ENCODE measurements at regions not wholly inside any gene's neighbourhood (a gene's known extent, or its start where the extent isn't known, plus 50 kb on each side); places are given as distances from the start of the nearest gene placed in this dataset.

- TF ChIP-seq, protein P1, sequence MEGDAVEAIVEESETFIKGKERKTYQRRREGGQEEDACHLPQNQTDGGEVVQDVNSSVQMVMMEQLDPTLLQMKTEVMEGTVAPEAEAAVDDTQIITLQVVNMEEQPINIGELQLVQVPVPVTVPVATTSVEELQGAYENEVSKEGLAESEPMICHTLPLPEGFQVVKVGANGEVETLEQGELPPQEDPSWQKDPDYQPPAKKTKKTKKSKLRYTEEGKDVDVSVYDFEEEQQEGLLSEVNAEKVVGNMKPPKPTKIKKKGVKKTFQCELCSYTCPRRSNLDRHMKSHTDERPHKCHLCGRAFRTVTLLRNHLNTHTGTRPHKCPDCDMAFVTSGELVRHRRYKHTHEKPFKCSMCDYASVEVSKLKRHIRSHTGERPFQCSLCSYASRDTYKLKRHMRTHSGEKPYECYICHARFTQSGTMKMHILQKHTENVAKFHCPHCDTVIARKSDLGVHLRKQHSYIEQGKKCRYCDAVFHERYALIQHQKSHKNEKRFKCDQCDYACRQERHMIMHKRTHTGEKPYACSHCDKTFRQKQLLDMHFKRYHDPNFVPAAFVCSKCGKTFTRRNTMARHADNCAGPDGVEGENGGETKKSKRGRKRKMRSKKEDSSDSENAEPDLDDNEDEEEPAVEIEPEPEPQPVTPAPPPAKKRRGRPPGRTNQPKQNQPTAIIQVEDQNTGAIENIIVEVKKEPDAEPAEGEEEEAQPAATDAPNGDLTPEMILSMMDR (IDR thresholded peaks at IDR 0.05), result no peak
- TF ChIP-seq, protein P2, sequence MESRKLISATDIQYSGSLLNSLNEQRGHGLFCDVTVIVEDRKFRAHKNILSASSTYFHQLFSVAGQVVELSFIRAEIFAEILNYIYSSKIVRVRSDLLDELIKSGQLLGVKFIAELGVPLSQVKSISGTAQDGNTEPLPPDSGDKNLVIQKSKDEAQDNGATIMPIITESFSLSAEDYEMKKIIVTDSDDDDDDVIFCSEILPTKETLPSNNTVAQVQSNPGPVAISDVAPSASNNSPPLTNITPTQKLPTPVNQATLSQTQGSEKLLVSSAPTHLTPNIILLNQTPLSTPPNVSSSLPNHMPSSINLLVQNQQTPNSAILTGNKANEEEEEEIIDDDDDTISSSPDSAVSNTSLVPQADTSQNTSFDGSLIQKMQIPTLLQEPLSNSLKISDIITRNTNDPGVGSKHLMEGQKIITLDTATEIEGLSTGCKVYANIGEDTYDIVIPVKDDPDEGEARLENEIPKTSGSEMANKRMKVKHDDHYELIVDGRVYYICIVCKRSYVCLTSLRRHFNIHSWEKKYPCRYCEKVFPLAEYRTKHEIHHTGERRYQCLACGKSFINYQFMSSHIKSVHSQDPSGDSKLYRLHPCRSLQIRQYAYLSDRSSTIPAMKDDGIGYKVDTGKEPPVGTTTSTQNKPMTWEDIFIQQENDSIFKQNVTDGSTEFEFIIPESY (IDR thresholded peaks at IDR 0.05; ENCODE audit: borderline replicate concordance, low read depth), result no peak
- TF ChIP-seq JUND (IDR thresholded peaks at IDR 0.05) (no peak), TEAD4 (IDR thresholded peaks at IDR 0.05; ENCODE audit: borderline replicate concordance, insufficient read depth) (no peak), RXRA (IDR thresholded peaks at IDR 0.05; ENCODE audit: borderline replicate concordance, low read depth) (no peak), RFX5 (IDR thresholded peaks at IDR 0.05; ENCODE audit: low read length) (no peak), TAF1 (IDR thresholded peaks at IDR 0.05; ENCODE audit: borderline replicate concordance, low read depth, low read length) (no peak), YY1 (IDR thresholded peaks at IDR 0.05; ENCODE audit: low read depth) (no peak), GATA2 (CRISPR knock-in tag; IDR thresholded peaks at IDR 0.05) (no peak), EP300 (IDR thresholded peaks at IDR 0.05; ENCODE audit: borderline replicate concordance in 1 of 2, low read depth in 1 of 2, low read length in 1 of 2) (no peak), EZH2phosphoT487 (IDR thresholded peaks at IDR 0.05; ENCODE audit: borderline replicate concordance, low read depth) (no peak), POLR2AphosphoS5 (IDR thresholded peaks at IDR 0.05; ENCODE audit: low read depth, low read length) (no peak), USF2 (IDR thresholded peaks at IDR 0.05; ENCODE audit: borderline replicate concordance, low read depth, low read length) (no peak)
- TF ChIP-seq, protein P3, sequence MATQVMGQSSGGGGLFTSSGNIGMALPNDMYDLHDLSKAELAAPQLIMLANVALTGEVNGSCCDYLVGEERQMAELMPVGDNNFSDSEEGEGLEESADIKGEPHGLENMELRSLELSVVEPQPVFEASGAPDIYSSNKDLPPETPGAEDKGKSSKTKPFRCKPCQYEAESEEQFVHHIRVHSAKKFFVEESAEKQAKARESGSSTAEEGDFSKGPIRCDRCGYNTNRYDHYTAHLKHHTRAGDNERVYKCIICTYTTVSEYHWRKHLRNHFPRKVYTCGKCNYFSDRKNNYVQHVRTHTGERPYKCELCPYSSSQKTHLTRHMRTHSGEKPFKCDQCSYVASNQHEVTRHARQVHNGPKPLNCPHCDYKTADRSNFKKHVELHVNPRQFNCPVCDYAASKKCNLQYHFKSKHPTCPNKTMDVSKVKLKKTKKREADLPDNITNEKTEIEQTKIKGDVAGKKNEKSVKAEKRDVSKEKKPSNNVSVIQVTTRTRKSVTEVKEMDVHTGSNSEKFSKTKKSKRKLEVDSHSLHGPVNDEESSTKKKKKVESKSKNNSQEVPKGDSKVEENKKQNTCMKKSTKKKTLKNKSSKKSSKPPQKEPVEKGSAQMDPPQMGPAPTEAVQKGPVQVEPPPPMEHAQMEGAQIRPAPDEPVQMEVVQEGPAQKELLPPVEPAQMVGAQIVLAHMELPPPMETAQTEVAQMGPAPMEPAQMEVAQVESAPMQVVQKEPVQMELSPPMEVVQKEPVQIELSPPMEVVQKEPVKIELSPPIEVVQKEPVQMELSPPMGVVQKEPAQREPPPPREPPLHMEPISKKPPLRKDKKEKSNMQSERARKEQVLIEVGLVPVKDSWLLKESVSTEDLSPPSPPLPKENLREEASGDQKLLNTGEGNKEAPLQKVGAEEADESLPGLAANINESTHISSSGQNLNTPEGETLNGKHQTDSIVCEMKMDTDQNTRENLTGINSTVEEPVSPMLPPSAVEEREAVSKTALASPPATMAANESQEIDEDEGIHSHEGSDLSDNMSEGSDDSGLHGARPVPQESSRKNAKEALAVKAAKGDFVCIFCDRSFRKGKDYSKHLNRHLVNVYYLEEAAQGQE (IDR thresholded peaks at IDR 0.05; ENCODE audit: low read depth, low read length), result no peak
Observed at GRCh38 chr17:12330456-12330855, 309.8 kb downstream of the MAP2K4 start.

All from SK-N-SH (cell line).